B cell (primary cell): ENCODE measurements at regions not wholly inside any gene's neighbourhood (a gene's known extent, or its start where the extent isn't known, plus 50 kb on each side); places are given as distances from the start of the nearest gene placed in this dataset.

Source experiments
- ATAC-seq: fragments of 200-7000 bp; cut with Tn5 transposase; one replicate; pipeline ENCODE4 v1.10.0; 2021; ENCODE audit warnings: low read depth, mild to moderate bottlenecking, moderate number of reproducible peaks, moderate library complexity
- CTCF ChIA-PET: fragments of 350-600 bp; sonication (Branson Sonifier 250); formaldehyde crosslinking; loops from one replicate; lab custom pipeline; 2021; ENCODE audit warnings: antibody characterized with exemption, inconsistent platforms; lab: Charles Lee
- POLR2A ChIA-PET: fragments of 350-600 bp; sonication (Branson Sonifier 250); formaldehyde crosslinking; loops from one replicate; lab custom pipeline; 2021; ENCODE audit warnings: antibody characterized with exemption; lab: Charles Lee
- DNase-seq: peaks from one replicate; pipeline ENCODE4 v3.0.0; 2013
- H2AFZ ChIP-seq: 2 replicates; pipeline ENCODE4 v1.6.1; 2012; ENCODE audit warnings: mild to moderate bottlenecking, low read depth, low read length; ENCODE audit not compliant: insufficient read depth, poor library complexity, severe bottlenecking
- H3K27ac ChIP-seq, 2 donors: 1 replicate in 1 of 2; 2 replicates in 1 of 2; pipeline ENCODE4 v1.5.1; 2012 to 2013; ENCODE audit warnings: low read length in 2 of 2, mild to moderate bottlenecking in 2 of 2, moderate library complexity in 1 of 2
- H3K27me3 ChIP-seq, 4 experiments: fragments of 200-600 bp in 1 of 4; sonication (generic) in 1 of 4; replicated peaks in 1 of 4; 1 replicate in 2 of 4; 2 replicates in 2 of 4; pipeline versions ENCODE4 v1.6.1 to v1.7.0; 2013 to 2016; ENCODE audit warnings: low read length in 3 of 4, mild to moderate bottlenecking in 2 of 4, mixed read lengths in 1 of 4, moderate library complexity in 1 of 4; ENCODE audit not compliant: insufficient read depth in 4 of 4, control insufficient read depth in 3 of 4; ENCODE audit errors: control extremely low read depth in 1 of 4
- H3K36me3 ChIP-seq, 2 experiments: replicated peaks in 1 of 2; 1 replicate in 1 of 2; 2 replicates in 1 of 2; pipeline versions ENCODE4 v1.6.1 to v1.7.1; 2013; ENCODE audit warnings: low read length in 1 of 2; ENCODE audit not compliant: insufficient read depth in 2 of 2, control insufficient read depth in 1 of 2; ENCODE audit errors: control extremely low read depth in 1 of 2, extremely low read depth in 1 of 2
- H3K4me1 ChIP-seq, 2 donors: fragments of 200-600 bp in 1 of 2; sonication (generic) in 1 of 2; 1 replicate in 1 of 2; 2 replicates in 1 of 2; pipeline versions ENCODE4 v1.5.1 to v1.6.1; 2013 to 2017; ENCODE audit warnings: low read length in 2 of 2; ENCODE audit not compliant: control insufficient read depth in 2 of 2, insufficient read depth in 2 of 2
- H3K4me2 ChIP-seq: replicated peaks from 2 replicates; pipeline ENCODE3; 2012; ENCODE audit warnings: mild to moderate bottlenecking, low read depth, low read length; ENCODE audit not compliant: poor library complexity, severe bottlenecking
- H3K4me3 ChIP-seq, 5 experiments: fragments of 200-600 bp in 1 of 5; sonication (generic) in 1 of 5; 1 replicate in 3 of 5; 2 replicates in 2 of 5; pipeline versions ENCODE4 v1.5.1 to v1.7.0; 2011 to 2016; ENCODE audit warnings: low read length in 4 of 5, mild to moderate bottlenecking in 4 of 5, low read depth in 2 of 5, control low read depth in 1 of 5, moderate library complexity in 1 of 5; ENCODE audit not compliant: insufficient read depth in 1 of 5; ENCODE audit errors: control extremely low read depth in 1 of 5, extremely low read depth in 1 of 5
- H3K79me2 ChIP-seq: fragments of 200-600 bp; sonication (generic); one replicate; pipeline ENCODE4 v1.6.0; 2016; ENCODE audit warnings: low read length; ENCODE audit not compliant: control insufficient read depth, insufficient read depth
- H3K9ac ChIP-seq: fragments of 200-600 bp; sonication (generic); 2 replicates; pipeline ENCODE4 v1.6.1; 2017; ENCODE audit warnings: mild to moderate bottlenecking, low read length, moderate library complexity
- H3K9me3 ChIP-seq, 3 donors: one replicate each; pipeline versions ENCODE4 v1.6.1 to v1.7.1; 2013; ENCODE audit warnings: low read length in 2 of 3; ENCODE audit not compliant: control insufficient read depth in 2 of 3, insufficient read depth in 1 of 3; ENCODE audit errors: control extremely low read depth in 1 of 3
- H4K20me1 ChIP-seq: 2 replicates; pipeline ENCODE4 v1.6.0; 2012; ENCODE audit warnings: mild to moderate bottlenecking, low read length; ENCODE audit not compliant: insufficient read depth, control insufficient read depth, poor library complexity, severe bottlenecking
- H3K27ac Mint-ChIP-seq: one replicate; pipeline ENCODE4 v1.8.0; 2021; ENCODE audit warnings: mixed read lengths
- H3K27me3 Mint-ChIP-seq: one replicate; pipeline ENCODE4 v1.8.0; 2021; ENCODE audit warnings: mixed read lengths
- H3K4me1 Mint-ChIP-seq: one replicate; pipeline ENCODE4 v1.8.0; 2021; ENCODE audit warnings: mixed read lengths
- H3K4me3 Mint-ChIP-seq: one replicate; pipeline ENCODE4 v1.8.0; 2021; ENCODE audit warnings: mixed read lengths
- H3K9me3 Mint-ChIP-seq: one replicate; pipeline ENCODE4 v1.8.0; 2022; ENCODE audit warnings: mixed read lengths; ENCODE audit not compliant: insufficient read depth
- EZH2 ChIP-seq: IDR thresholded peaks from 2 replicates; pipeline ENCODE4 v1.6.1; 2012; ENCODE audit warnings: borderline replicate concordance, low read depth, mild to moderate bottlenecking, moderate library complexity, low read length; ENCODE audit not compliant: insufficient read depth, poor library complexity, severe bottlenecking
- WGBS: methylation state at CpG from one replicate; pipeline ENCODE4 v1.1.5; 2013; ENCODE audit warnings: missing lambda C conversion rate; ENCODE audit not compliant: insufficient coverage; 5-methylcytosine and 5-hydroxymethylcytosine counted together
- intact Hi-C: fragments of 100-400 bp; cut with micrococcal nuclease; formaldehyde crosslinking; loops from one replicate; pipeline ENCODE4 v1.10.0; 2022
- TF ChIP-seq, protein P1 (sequence below): fragments of 200-600 bp; IDR thresholded peaks from one replicate; pipeline ENCODE4 v1.8.0; 2022; ENCODE audit warnings: antibody characterized with exemption, mild to moderate bottlenecking

DNA sequence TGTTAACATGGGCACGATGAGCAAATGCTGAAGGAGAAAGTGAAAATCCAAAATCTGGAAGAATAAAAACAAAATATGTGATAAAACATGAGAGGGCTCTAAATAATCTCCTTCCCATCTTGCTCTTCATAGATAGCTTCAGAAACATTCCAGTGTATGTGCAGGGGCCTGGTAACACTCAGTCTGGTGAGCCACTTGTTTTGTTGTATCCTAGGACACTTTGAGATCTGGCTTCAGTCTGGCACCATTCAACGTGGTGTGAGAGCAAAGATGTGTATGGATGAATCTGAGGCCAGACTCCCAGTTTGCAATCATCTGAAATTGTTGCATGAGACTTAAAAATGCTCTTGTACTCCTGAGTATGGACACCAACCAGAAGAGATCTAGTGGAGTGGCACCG is 337.2 kb upstream of the ZNF385D start:
- WGBS = 80% methylated on average over 1 of the region's 3 CpGs
- no peaks in the 10 kb centered on the region for H3K79me2 ChIP-seq
- intact Hi-C loops = no loop called here
- no peak overlapping the region for H3K4me3 Mint-ChIP-seq
- DNase-seq (no peak), ATAC-seq (no peak)
- no peaks in the 10 kb centered on the region for H3K36me3 ChIP-seq
- H2AFZ ChIP-seq = no peak overlapping the region
- no peaks in the 10 kb centered on the region for H3K27me3 ChIP-seq
- no peak overlapping the region for H3K27ac ChIP-seq
- ChIA-PET POLR2A (no interaction called here), CTCF (no interaction called here)
- H3K4me3 ChIP-seq = no peak overlapping the region
- TF ChIP-seq, protein P1, sequence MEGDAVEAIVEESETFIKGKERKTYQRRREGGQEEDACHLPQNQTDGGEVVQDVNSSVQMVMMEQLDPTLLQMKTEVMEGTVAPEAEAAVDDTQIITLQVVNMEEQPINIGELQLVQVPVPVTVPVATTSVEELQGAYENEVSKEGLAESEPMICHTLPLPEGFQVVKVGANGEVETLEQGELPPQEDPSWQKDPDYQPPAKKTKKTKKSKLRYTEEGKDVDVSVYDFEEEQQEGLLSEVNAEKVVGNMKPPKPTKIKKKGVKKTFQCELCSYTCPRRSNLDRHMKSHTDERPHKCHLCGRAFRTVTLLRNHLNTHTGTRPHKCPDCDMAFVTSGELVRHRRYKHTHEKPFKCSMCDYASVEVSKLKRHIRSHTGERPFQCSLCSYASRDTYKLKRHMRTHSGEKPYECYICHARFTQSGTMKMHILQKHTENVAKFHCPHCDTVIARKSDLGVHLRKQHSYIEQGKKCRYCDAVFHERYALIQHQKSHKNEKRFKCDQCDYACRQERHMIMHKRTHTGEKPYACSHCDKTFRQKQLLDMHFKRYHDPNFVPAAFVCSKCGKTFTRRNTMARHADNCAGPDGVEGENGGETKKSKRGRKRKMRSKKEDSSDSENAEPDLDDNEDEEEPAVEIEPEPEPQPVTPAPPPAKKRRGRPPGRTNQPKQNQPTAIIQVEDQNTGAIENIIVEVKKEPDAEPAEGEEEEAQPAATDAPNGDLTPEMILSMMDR = no peak
- no peak for TF ChIP-seq EZH2
- H3K4me2 ChIP-seq = no peak overlapping the region
- no peak overlapping the region for H3K27ac Mint-ChIP-seq
- no peaks in the 10 kb centered on the region for H3K4me1 ChIP-seq
- no peaks in the 10 kb centered on the region for H4K20me1 ChIP-seq
- no peak overlapping the region for H3K9ac ChIP-seq
- H3K9me3 ChIP-seq = no peaks in the 10 kb centered on the region
- H3K27me3 Mint-ChIP-seq = no peaks in the 10 kb centered on the region
- no peaks in the 10 kb centered on the region for H3K9me3 Mint-ChIP-seq
- H3K4me1 Mint-ChIP-seq = no peaks in the 10 kb centered on the region

DNA sequence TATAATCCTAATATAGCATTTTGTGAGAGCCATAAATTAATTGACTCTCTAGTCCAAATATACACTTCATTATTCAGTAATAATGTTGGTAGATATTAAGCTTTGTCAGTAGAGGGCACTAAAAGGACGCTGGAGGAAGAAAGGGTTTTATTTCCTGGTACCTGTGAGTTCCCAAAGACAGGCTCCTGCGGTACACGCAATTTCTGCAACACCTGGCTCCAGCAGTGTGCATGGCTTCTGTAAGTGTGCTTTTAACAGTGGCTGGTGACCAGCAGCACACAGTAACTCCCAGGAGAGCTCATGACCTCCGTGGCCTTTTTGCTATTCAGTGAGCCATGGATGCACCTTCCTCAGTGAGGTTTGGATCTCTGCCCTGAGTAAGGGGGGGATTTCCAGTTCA is 338.3 kb upstream of the ZNF385D start:
- Mint-ChIP-seq H3K4me1 (no peaks in the 10 kb centered on the region), H3K27me3 (no peaks in the 10 kb centered on the region), H3K4me3 (no peak overlapping the region), H3K9me3 (no peaks in the 10 kb centered on the region), H3K27ac (no peak overlapping the region)
- WGBS = 0% methylated on average over 2 of the region's 4 CpGs
- no peaks in the 10 kb centered on the region for H3K36me3 ChIP-seq
- H3K4me2 ChIP-seq = no peak overlapping the region
- no peaks in the 10 kb centered on the region for H4K20me1 ChIP-seq
- intact Hi-C loops = no loop called here
- no peak overlapping the region for H3K4me3 ChIP-seq
- no peak for DNase-seq
- no peak for ATAC-seq
- H3K79me2 ChIP-seq = no peaks in the 10 kb centered on the region
- no peaks in the 10 kb centered on the region for H3K9me3 ChIP-seq
- H3K27ac ChIP-seq = no peak overlapping the region
- H3K4me1 ChIP-seq = no peaks in the 10 kb centered on the region
- no peak for TF ChIP-seq EZH2
- TF ChIP-seq, protein P1 = no peak
- H3K27me3 ChIP-seq = no peaks in the 10 kb centered on the region
- ChIA-PET POLR2A (no interaction called here), CTCF (no interaction called here)
- H2AFZ ChIP-seq = no peak overlapping the region
- H3K9ac ChIP-seq = no peak overlapping the region
